ENCODE measurements at regions not wholly inside any gene's neighbourhood (a gene's known extent, or its start where the extent isn't known, plus 50 kb on each side); places are given as distances from the start of the nearest gene placed in this dataset.

- H3K9me3 ChIP-seq (replicated peaks): peaks cover 69% of the 10 kb centered on the region
- intact Hi-C loops (cut with micrococcal nuclease): no loop called here
- H3K36me3 ChIP-seq: no peaks in the 10 kb centered on the region
- no peak overlapping the region for H3K27ac ChIP-seq (replicated peaks)
- H3K4me1 ChIP-seq: no peaks in the 10 kb centered on the region
- H3K27me3 ChIP-seq (ENCODE audit: low read depth): no peaks in the 10 kb centered on the region
- H3K4me3 ChIP-seq: no peak overlapping the region
- no peak for DNase-seq
- TF ChIP-seq CTCF (IDR thresholded peaks at IDR 0.05; ENCODE audit: borderline replicate concordance): no peak
Measured at GRCh38 chr2:155792666-155793065, 539.9 kb downstream of the NR4A2 start.

GRCh38 chr2:155770516-155770915 lies 562.0 kb downstream of the NR4A2 start:
- no peak for DNase-seq
- H3K9me3 ChIP-seq (replicated peaks): peaks cover 7% of the 10 kb centered on the region
- no peak overlapping the region for H3K27ac ChIP-seq (replicated peaks)
- H3K4me1 ChIP-seq: no peaks in the 10 kb centered on the region
- TF ChIP-seq CTCF (IDR thresholded peaks at IDR 0.05; ENCODE audit: borderline replicate concordance): no peak
- H3K27me3 ChIP-seq (ENCODE audit: low read depth): no peaks in the 10 kb centered on the region
- intact Hi-C loops (cut with micrococcal nuclease): no loop called here
- H3K4me3 ChIP-seq: no peak overlapping the region
- H3K36me3 ChIP-seq: no peaks in the 10 kb centered on the region

GRCh38 chr2:155766342-155767115 lies 566.0 kb downstream of the NR4A2 start:
- no peak for DNase-seq
- intact Hi-C loops (cut with micrococcal nuclease): no loop called here
- H3K4me1 ChIP-seq: no peaks in the 10 kb centered on the region
- no peak overlapping the region for H3K4me3 ChIP-seq
- no peaks in the 10 kb centered on the region for H3K27me3 ChIP-seq (ENCODE audit: low read depth)
- TF ChIP-seq CTCF (IDR thresholded peaks at IDR 0.05; ENCODE audit: borderline replicate concordance): no peak
- H3K9me3 ChIP-seq (replicated peaks): peaks cover 29% of the 10 kb centered on the region
- no peaks in the 10 kb centered on the region for H3K36me3 ChIP-seq
- H3K27ac ChIP-seq (replicated peaks): no peak overlapping the region

- Histone ChIP-seq H3K36me3 (no peaks in the 10 kb centered on the region), H3K27ac (replicated peaks) (no peak overlapping the region), H3K9me3 (replicated peaks) (peaks cover 14% of the 10 kb centered on the region), H3K27me3 (ENCODE audit: low read depth) (no peaks in the 10 kb centered on the region), H3K4me3 (no peak overlapping the region), H3K4me1 (no peaks in the 10 kb centered on the region)
- DNase-seq: no peak
- TF ChIP-seq CTCF (IDR thresholded peaks at IDR 0.05; ENCODE audit: borderline replicate concordance): no peak
- intact Hi-C loops (cut with micrococcal nuclease): no loop called here
Measured at GRCh38 chr2:155755481-155755880, 577.0 kb downstream of the NR4A2 start.

- no peak for TF ChIP-seq CTCF (IDR thresholded peaks at IDR 0.05; ENCODE audit: borderline replicate concordance)
- Histone ChIP-seq H3K4me1 (no peaks in the 10 kb centered on the region), H3K27ac (replicated peaks) (no peak overlapping the region), H3K36me3 (no peaks in the 10 kb centered on the region), H3K9me3 (replicated peaks) (no peaks in the 10 kb centered on the region), H3K4me3 (no peak overlapping the region), H3K27me3 (ENCODE audit: low read depth) (no peaks in the 10 kb centered on the region)
- no peak for DNase-seq
- intact Hi-C loops (cut with micrococcal nuclease): no loop called here
Measured at GRCh38 chr2:155748131-155748530, 584.4 kb downstream of the NR4A2 start.

Measured in left ventricle myocardium inferior (tissue), 1 donor.